SKM-1 treated with dmso at 0.1 percent for 144 hours (cell line): ENCODE measurements at regions not wholly inside any gene's neighbourhood (a gene's known extent, or its start where the extent isn't known, plus 50 kb on each side); places are given as distances from the start of the nearest gene placed in this dataset.
"Not testable (repeated sequence)": the region's sequence is repeated elsewhere in the genome, so short reads cannot be mapped to it uniquely, and the experiment has no call there.

Source experiments
- DNase-seq: peaks from one replicate; lab custom pipeline; 2025; ENCODE audit not compliant: unreplicated experiment; lab: John Stamatoyannopoulos, UW

DNA sequence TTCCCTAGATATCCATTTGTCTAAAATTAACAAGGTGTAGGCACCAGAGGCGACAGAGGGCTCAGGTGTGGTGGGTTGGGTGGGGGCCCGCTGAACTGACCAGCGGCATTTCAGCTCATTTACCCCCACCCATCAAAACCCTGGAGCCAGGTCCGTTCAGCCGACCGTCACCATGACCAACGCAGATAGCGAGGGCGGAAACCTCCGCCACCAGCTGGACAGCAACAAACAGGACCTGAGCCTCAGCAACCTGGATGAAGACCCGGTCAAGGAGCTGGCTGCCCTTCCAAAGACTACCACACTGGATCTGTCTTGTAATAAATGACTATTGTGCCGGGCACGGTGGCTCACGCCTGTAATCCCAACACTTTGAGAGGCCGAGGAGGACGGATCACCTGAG, 120.8 kb upstream of the LGSN start:
- no peak for DNase-seq

DNA sequence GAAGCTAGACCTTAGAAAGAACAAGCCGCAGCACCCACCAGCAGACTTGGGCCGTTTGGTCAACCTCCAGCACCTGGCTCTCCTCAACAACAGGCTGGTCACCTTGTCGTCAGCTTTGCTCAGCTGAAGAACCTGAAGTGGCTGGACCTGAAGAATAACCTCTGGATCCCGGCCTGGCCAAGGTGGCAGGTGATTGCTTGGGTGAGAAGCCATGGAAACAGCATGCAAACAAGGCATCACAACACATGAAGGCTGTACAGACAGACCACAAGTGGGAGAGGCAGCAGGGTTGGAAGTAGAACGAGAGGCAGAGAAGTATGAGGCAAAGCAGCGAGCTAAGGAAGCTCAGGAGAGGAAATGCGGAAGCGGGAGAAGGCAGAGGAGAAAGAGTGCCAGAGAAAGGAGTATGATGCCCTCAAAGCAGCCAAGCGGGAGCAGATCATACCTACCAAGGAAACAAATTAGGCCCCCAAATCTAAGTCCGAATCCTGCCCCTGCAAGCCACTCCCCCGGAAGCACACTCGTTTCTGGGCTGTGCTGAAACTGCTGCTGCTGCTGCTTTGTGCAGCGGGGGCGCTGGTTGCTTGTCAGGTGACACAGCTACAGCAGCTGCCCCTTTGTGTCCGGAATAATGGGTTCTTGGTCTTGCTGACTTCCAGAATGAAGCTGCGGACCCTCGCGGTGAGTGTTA, 121.6 kb upstream of the LGSN start:
- DNase-seq: no peak

DNA sequence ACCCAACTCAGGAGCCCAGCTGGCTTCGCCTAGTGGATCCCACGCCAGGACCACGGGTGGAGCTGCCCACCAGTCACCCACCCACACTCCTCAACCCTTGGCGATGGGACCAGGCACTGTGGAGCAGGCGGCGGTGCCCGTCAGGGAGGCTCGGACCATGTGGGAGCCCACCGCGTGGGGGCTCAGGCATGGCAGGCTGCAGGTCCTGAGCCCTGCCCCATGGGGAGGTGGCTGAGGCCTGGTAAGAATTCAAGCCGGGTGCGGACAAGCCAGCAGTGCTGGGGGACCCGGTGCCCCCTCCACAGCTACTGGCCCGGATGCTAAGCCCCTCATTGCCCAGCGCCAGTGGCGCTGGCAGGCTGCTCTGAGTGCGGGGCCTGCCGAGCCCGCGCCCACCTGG, 123.1 kb upstream of the LGSN start:
- DNase-seq: no peak

DNA sequence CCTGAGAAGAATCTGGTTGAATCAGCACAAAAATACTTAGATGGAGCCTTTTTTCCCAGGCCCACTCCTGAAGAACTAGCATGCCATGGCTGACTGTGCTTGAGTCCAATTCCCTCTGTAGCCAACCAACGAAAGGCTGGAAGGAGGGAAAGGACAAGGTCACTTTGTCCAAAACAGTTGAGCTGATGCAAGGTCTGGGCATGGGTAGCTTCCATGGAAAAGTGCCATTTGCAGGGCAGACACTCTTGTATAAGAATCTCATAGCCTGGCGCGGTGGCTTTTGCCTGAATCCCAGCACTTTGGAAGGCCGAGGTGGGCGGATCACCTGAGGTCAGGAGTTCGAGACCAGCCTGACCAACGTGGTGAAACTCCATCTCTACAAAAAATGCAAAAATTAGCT, 125.0 kb upstream of the LGSN start:
- DNase-seq: no peak

DNA sequence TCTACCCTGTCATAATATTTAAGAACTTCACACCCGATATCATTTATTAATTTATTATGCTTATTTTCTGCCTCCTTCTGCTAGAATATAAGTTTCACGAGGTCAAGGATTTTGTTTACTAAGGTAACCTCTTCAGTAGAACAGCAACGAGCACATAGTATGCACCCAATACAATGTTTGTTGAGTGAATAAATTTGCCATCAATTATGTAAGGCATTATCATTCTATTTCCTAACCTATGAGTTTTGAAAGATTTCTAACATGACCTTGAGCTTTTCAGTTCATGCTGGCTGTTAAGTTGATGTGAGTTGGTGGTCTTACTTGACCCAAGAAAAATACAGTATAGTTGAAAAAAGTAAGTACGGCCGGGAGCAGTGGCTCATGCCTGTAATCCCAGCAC, 125.9 kb upstream of the LOC128125822 start:
- DNase-seq: no peak

DNA sequence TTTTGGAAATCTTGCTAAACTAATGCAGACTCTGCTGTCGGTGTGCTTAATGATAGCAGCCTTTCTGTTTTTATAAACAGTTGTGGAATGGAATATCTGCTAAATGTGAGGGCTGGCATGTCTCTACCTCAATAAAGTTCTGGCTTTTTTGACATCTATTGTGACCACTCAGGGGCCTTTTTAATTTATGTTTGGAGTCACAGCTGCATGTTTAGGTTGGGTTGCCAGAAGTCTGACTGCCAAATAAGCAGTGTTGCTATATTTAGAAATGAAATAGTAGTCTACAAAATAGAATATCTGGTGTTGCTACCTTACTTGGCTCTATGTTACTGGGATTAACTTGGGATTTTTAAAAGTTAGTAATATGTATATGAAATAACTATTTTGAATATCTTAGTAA, 125.1 kb upstream of the LOC128125822 start:
- DNase-seq: no peak

DNA sequence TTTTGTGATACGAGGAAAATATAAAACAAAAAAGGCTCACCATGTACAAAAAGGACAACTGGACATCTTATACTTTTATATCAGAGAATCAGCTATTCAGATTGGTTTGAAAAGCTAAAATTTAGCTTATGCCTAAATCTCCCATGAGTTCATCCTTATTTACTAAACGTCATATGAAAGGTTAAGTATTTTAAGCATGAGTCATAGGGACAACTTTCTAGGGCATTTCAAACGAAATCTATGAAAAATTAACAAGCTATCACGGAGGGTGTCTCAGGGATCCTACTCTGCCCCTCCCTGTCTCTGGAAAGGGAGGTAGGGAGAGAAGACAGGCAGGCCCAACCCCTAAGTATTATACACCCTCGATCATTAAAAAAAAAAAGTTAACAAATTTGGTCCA, 124.1 kb upstream of the LOC128125822 start:
- DNase-seq: no peak

DNA sequence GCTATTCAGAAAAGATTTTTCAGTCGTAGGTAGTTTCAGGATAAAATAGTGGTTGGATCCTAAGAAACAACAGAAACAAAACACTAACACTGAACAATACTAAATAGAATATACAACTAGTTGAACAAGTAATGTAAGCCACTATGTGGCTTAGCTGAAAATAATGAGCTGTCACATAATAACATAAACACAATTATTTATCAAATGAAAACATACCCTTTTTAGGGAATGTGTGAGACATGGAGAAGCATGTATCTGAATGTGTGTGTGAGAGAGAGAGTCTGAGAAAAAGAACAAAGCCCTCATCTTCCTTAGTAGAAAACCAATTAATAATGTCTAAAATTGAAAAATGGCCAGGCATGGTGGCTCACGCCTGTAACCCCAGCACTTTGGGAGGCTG, 122.6 kb upstream of the LOC128125822 start:
- DNase-seq: no peak

DNA sequence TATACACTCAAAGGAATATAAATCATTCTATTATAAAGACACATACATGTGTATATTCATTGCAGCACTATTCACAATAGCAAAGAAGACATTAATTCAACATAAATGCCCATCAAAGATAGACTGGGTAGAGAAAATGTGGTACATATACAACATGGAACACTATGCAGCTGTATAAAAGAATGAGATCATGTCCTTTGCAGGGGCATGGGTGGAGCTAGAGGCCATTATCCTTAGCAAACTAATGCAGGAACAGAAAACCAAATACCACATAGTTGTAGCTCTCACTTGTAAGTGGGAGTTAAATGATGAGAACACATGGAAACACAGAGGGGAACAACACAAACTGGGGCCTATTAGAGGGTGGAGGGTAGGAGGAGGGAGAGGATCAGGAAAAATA, 121.0 kb upstream of the LOC128125822 start:
- no peak for DNase-seq

DNA sequence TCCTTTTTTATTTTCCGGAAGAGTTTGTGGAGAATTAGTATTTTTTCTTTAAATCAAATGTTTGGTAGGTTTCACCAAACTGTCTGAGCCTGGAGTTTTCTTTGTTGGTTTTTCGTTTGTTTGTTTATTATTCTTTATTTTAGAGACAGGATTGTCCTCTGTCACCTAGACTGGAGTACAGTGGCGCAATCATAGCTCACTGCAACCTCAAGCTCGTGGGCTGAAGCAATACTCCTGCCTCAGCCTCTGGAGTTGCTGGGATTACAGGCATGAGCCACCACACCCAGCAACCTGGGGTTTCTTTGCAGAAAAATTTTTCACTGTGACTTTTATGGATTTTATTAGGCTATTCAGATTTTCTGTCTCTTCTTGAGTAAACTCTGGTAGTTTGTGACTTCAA, 120.2 kb upstream of the LOC128125822 start:
- DNase-seq: no peak

DNA sequence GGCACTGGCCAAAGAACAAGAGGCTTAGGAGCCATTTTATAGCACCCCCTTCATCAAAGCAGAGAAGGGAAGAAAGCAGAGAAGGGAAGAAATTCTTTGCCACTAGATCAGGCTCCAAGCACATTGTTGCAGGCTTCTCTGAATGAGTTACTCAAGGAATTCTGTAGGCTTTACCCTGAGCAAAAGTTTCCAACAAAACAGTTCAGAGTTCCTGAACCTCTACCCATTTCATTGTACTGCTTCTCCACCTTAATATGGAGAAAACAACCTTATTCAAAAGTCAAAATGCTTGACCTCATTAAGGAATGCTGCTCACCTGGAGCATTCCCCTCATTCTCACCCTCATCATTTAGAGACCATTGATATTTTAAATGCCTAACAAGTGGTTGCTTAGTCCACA, 115.5 kb upstream of the LOC128125822 start:
- no peak for DNase-seq

DNA sequence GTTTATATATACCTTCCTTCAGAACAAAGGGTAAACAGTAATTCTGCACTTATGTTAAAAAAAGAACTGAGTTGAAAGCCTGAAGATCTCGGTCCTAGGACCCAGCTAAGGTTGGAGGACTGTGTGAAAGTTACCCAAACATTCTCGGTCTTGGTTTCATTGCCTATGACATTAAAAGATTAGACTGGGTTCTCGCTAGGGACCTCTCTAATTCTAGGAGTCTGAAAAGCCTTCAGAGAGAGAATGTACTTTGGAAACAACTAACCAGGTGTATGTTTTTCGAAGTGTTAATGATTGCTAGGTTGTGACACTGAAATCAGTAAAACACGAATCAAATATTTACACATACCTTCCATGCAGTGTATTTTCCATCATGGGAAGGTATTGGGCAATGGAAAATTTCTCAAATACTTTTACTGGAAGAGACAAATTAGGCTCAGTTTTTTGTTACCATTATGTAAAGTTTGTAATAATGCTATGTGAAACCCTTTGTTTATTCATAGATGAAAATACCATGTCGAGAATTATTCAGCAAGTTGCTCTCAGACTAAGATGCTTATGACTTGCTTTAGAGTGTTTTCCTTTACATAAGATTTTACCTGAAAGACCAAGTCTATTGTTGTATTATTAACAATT, 113.7 kb upstream of the LOC128125822 start:
- DNase-seq: no peak

DNA sequence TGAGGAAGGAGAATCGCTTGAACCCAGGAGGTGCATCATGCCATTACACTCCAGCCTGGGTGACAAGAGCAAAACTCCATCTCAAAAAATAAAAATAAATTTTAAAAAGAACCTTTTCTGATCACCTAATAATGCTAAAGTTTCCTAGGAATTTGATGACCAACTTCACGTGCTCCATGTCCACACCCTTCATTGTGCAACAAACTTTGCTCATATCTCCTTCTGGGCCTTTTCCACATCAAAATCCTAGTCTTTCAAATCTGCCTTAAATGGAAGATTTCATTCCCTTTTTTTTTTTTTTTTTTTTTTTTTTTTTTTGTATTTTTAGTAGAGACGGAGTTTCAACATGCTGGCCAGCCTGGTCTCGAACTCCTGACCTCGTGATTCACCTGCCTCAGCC, 112.5 kb upstream of the LOC128125822 start:
- no peak for DNase-seq

DNA sequence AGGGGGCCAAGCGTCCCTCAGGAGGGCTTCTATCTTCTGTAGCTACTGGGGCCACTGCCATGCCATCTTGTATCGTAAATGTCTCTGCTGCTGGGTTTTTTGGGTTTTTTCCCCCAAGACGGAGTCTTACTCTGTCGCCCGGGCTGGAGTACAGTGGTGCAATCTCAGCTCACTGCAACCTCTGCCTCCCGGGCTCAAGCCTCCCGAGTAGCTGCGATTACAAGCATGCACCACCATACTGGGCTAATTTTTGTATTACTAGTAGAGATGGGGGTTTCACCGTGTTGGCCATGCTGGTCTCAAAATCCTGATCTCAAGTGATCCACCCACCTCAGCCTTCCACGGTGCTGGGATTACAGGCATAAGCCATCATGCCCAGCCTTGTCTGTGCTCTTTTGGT, 111.3 kb upstream of the LOC128125822 start:
- no peak for DNase-seq

DNA sequence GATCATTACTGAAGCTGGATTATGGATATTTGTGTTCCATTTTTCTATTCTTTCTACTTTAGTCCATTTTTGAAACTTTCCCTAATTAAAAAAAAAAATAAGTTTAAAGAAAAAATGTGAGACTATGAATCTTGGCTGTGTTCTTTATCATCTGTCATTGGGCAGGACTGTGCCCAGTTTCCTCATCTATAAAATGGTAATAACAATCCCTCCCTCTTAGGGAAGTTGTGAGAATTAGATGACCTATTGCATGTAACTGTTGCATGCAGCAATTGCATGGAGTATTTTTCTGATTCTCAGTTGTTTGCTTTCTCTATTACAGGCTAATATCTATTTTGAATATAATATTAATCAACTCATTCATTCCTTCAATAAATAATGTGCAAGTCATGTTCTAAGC, 108.2 kb upstream of the LOC128125822 start:
- no peak for DNase-seq

DNA sequence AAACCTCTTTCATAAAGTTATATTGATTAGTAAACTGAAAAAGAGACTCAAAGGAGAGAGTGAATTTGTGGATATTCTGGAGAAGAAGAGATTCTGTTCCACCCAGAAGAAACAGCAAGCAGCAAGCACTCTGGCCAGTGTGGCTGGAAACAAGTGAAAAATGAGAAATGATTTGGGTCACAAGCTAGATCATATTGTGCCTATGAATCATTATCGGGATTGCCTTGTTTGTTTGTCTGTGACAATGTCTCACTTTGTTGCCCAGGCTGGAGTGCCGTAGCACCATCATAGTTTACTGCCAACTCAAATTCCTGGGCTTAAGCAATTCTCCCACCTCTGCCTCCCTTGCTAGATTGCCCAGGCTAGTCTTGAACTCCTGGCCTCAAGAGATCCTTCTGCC, 106.5 kb upstream of the LOC128125822 start:
- no peak for DNase-seq

DNA sequence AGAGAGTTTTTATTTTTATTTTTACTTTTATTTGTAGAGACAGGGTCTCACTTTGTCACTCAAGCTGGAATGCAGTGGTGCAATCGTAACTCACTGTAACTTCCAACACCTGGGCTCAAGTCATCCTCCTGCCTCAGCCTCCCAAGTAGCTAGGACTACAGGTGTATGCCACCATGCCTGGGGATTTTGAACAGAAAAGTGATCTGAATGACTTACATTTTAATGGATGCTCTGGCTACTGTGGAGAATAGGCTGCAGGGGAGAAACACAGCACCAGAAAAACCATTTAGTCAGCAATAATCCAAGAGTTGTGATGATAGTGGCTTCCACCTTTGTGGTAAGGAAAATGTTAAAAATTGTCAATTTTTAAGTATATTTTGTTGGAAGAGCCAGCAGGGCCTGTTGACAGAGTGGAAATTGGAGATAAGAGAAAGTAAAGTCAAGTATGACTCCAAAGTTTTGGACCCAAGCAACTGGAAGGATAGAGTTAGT, 106.0 kb upstream of the LOC128125822 start:
- no peak for DNase-seq

DNA sequence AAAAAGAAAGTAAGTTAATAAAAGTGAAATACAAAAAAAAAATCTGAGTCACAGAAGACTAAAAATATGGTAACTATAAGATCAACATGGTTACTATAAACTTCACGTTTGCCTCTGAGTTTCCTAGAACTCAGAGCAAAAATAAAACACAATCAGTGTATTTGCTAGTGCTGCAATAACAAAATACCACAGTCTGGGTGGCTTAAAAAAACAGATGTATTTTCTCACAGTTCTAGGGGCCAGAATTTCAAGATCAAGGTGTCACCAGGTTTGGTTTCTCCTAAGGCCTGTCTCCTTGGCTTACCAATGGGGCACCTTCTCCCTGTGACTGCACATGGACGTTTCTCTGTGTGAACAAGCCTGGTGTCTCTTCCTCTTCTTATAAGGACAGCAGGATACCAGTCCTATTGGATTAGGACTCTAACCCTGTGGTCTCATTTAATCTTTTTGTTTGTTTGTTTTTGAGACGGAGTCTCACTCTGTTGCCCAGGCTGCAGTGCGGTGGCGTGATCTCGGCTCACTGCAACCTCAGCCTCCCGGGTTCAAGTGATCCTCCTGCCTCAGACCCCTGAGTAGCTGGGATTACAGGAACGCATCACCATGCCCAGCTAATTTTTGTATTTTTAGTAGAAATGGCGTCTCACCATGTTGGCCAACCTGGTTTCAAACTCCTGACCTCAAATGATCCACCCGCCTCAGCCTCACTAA, 104.9 kb upstream of the LOC128125822 start:
- no peak for DNase-seq

DNA sequence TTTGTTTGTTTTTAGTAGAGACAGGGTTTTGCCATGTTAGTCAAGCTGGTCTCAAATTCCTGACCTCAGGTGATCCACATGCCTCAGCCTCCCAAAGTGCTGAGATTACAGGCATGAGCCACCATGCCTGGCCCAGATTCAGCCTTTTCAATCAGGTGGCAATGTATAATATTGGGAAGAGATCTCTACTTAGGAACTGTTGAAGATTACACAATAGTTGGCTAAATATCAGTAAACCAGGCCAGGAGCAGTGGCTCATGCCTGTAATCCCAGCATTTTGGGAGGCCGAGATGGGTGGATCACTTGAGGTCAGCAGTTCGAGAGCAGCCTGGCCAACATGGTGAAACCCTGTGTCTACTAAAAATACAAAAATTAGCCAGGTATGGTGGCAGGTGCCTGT, 101.1 kb upstream of the LOC128125822 start:
- DNase-seq: not testable (repeated sequence)

DNA sequence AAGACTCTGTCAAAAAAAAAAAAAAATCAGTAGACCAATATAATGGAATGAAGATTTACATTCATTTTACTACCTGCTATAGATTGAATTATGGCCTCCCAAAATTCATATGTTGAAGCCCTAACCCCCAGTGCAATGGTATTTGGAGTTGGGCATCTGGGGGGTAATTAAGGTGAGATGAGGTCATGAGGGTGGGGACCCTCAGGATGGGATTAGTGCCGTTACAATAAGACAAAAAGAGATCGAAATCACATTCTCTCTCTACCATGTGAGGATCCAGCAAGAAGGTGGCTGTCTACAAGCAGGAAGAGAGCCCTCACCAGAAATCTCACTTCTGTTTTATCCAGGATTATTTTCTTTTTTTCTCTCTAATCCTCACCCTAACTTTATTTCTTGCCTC, 100.6 kb upstream of the LOC128125822 start:
- DNase-seq: no peak

DNA sequence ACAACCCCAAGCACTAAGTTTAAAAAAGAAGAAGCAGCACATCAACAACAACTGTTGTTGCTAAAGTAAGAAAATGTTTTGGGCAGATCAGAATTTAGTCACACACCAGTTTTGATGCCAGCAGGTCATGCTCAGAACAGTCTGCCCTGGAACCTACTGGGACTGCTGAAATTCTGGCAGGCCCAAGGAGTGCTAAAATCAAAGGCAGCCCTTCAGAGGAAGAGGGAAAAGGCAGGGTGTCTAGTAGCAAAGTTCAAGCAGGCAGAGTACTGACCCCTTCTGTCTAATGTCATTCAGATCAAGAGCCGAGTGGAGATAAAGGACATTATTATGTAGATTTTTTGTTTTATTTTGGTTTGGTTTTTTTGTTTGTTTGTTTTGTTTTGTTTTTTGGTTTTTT, 96.6 kb upstream of the LOC128125822 start:
- no peak for DNase-seq

DNA sequence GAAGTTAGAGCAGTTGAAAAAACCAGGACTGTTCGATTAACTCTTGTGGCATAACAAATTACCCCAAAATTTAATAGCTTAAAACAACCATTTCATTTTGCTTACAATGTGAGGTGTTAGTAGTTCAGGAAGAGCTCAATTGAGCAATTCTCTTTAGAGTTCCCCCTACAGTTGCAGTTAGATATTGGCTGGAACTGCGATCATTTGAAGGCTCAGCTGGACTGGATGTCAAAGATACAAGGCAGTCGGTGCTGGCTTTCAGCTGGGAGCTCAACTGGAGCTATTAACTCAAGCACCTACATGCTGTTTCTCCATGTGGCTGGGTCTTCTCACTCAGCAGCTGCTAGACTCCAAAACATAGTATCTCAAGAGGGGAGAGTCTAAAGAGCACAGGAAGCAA, 96.0 kb upstream of the LOC128125822 start:
- no peak for DNase-seq
